Spleen (tissue), 11 donors: ENCODE measurements at regions not wholly inside any gene's neighbourhood (a gene's known extent, or its start where the extent isn't known, plus 50 kb on each side); places are given as distances from the start of the nearest gene placed in this dataset.
"Not testable (repeated sequence)": the region's sequence is repeated elsewhere in the genome, so short reads cannot be mapped to it uniquely, and the experiment has no call there.

Source experiments
- DNase-seq: peaks from one replicate; pipeline ENCODE4 v3.0.0-alpha.2; 2020
- H3K27ac ChIP-seq, 8 donors: fragments of 200-600 bp; sonication (generic) in 7 of 8; 1 replicate in 4 of 8; 2 replicates in 4 of 8; pipeline versions ENCODE4 v1.5.0 to v1.8.0; 2016 to 2021; ENCODE audit warnings: inconsistent platforms in 4 of 8, mild to moderate bottlenecking in 4 of 8, moderate library complexity in 1 of 8
- H3K27me3 ChIP-seq, 7 donors: fragments of 200-600 bp; sonication (generic) in 6 of 7; replicated peaks in 1 of 7; 1 replicate in 4 of 7; 2 replicates in 3 of 7; pipeline versions ENCODE4 v1.5.0 to v1.8.0; 2016 to 2021; ENCODE audit warnings: inconsistent platforms in 3 of 7, mild to moderate bottlenecking in 1 of 7
- H3K36me3 ChIP-seq, 6 donors: fragments of 200-600 bp; sonication (generic) in 5 of 6; 1 replicate in 4 of 6; 2 replicates in 2 of 6; pipeline versions ENCODE4 v1.5.0 to v1.8.0; 2016 to 2021; ENCODE audit warnings: inconsistent platforms in 2 of 6
- H3K4me1 ChIP-seq, 6 donors: fragments of 200-600 bp; sonication (generic) in 5 of 6; 1 replicate in 3 of 6; 2 replicates in 3 of 6; pipeline versions ENCODE4 v1.5.0 to v1.8.0; 2016 to 2021; ENCODE audit warnings: inconsistent platforms in 3 of 6
- H3K4me3 ChIP-seq, 8 donors: fragments of 200-600 bp; sonication (generic) in 7 of 8; 1 replicate in 4 of 8; 2 replicates in 4 of 8; pipeline versions ENCODE4 v1.5.0 to v1.8.0; 2016 to 2021; ENCODE audit warnings: inconsistent platforms in 4 of 8, mild to moderate bottlenecking in 4 of 8, moderate library complexity in 2 of 8
- H3K9me3 ChIP-seq, 8 donors: fragments of 200-600 bp; sonication (generic) in 7 of 8; 1 replicate in 4 of 8; 2 replicates in 4 of 8; pipeline versions ENCODE4 v1.5.0 to v1.8.0; 2016 to 2021; ENCODE audit warnings: inconsistent platforms in 4 of 8
- POLR2A ChIP-seq, 3 donors: fragments of 450-650 bp; IDR thresholded peaks; one replicate each; pipeline ENCODE4 v1.5.1; 2017; ENCODE audit warnings: antibody characterized with exemption in 3 of 3, mild to moderate bottlenecking in 1 of 3
- POLR2AphosphoS5 ChIP-seq, 3 donors: sonication (generic); formaldehyde crosslinking; IDR thresholded peaks; one replicate each; pipeline ENCODE4 v1.5.1; 2017; ENCODE audit warnings: antibody characterized with exemption in 3 of 3
- WGBS, 5 donors: extraction: QIAGEN DNeasy Blood & Tissue Kit in 3 of 5; methylation state at CpG; one replicate each; pipeline versions ENCODE4 v1.1.5 to v1.1.7; 2013 to 2018; 5-methylcytosine and 5-hydroxymethylcytosine counted together
- intact Hi-C: fragments of 100-400 bp; cut with DNase I; formaldehyde crosslinking; loops from one replicate; pipeline ENCODE4 v1.15.0; 2023; ENCODE audit warnings: low total_unique reads
- TF ChIP-seq, protein P1 (sequence below), 11 experiments: fragments of 200-600 bp in 7 of 11; fragments of 450-650 bp in 4 of 11; sonication (generic) in 4 of 11; IDR thresholded peaks in 8 of 11; conservative IDR thresholded peaks in 3 of 11; 1 replicate in 7 of 11; 2 replicates in 4 of 11; pipeline versions ENCODE4 v1.4.0 to v1.8.0; 2016 to 2021; ENCODE audit warnings: antibody characterized with exemption in 11 of 11, inconsistent platforms in 4 of 11, mild to moderate bottlenecking in 1 of 11
- donor health status: healthy with polysubstance abuse.
- donor health status: DM: no; HTN: no; CAD: no; lungs with moderate emphysema.
- donor health status: DM: no; HTN: no; CAD: no.
- donor health status: Bipolar disorder and iron deficiency.
- donor health status: healthy.
- donor health status: DM: no; HTN: no; CAD: no.
- donor health status: DM: yes; HTN: yes; CAD: no.

DNA sequence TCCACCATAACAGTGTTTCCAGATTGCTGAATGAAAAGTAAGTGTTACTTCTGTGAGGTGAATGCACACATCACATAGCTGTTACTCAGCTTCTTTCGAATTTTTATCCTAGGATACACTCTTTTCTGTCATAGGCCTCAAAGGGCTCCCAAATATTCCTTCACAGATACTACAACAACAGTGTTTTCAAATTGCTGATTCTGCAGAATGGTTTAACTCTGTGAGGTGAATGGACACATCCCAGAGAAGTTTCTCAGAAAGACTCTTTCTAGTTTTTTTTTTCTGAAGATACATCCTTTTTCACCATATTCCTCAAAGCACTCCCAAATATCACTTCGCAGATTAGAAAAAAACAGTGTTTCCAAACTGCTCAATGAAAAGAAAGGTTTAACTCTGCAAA, 221.1 kb downstream of the OR4A5 start:
- no peak overlapping the region for H3K27ac ChIP-seq

GRCh38 chr11:54930930-54931329, 224.3 kb downstream of the OR4A5 start:
- no peaks in the 10 kb centered on the region for H3K4me1 ChIP-seq
- WGBS, 5 donors, result 30 to 41% (median 33%) methylated on average over 2 of the region's 2 CpGs
- H3K36me3 ChIP-seq, result no peaks in the 10 kb centered on the region
- TF ChIP-seq POLR2A (IDR thresholded peaks at IDR 0.05), result no peak
- TF ChIP-seq POLR2AphosphoS5 (IDR thresholded peaks at IDR 0.05), result no peak
- TF ChIP-seq, protein P1, sequence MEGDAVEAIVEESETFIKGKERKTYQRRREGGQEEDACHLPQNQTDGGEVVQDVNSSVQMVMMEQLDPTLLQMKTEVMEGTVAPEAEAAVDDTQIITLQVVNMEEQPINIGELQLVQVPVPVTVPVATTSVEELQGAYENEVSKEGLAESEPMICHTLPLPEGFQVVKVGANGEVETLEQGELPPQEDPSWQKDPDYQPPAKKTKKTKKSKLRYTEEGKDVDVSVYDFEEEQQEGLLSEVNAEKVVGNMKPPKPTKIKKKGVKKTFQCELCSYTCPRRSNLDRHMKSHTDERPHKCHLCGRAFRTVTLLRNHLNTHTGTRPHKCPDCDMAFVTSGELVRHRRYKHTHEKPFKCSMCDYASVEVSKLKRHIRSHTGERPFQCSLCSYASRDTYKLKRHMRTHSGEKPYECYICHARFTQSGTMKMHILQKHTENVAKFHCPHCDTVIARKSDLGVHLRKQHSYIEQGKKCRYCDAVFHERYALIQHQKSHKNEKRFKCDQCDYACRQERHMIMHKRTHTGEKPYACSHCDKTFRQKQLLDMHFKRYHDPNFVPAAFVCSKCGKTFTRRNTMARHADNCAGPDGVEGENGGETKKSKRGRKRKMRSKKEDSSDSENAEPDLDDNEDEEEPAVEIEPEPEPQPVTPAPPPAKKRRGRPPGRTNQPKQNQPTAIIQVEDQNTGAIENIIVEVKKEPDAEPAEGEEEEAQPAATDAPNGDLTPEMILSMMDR (IDR thresholded peaks at IDR 0.05 in 8 of 11, conservative IDR thresholded peaks at IDR 0.05 in 3 of 11), result no peak
- no peaks in the 10 kb centered on the region for H3K27me3 ChIP-seq
- DNase-seq, result no peak
- no peak overlapping the region for H3K27ac ChIP-seq
- H3K9me3 ChIP-seq, result peaks cover 15 to 100% (median 100%) of the 10 kb centered on the region in 8 donors
- intact Hi-C loops, result no loop called here
- H3K4me3 ChIP-seq, result no peak overlapping the region

More for the DNA sequence above, 221.1 kb downstream of the OR4A5 start:
- no peak overlapping the region for H3K4me3 ChIP-seq
- no peaks in the 10 kb centered on the region for H3K4me1 ChIP-seq
- intact Hi-C loops, result no loop called here
- H3K27me3 ChIP-seq, result no peaks in the 10 kb centered on the region
- DNase-seq, result no peak
- TF ChIP-seq POLR2A (IDR thresholded peaks at IDR 0.05) (no peak), POLR2AphosphoS5 (IDR thresholded peaks at IDR 0.05) (no peak)
- TF ChIP-seq, protein P1 (IDR thresholded peaks at IDR 0.05 in 8 of 11, conservative IDR thresholded peaks at IDR 0.05 in 3 of 11), result no peak
- peaks cover 9 to 100% (median 100%) of the 10 kb centered on the region in 8 donors for H3K9me3 ChIP-seq
- 57 to 62% (median 59%) methylated on average over 2 of the region's 2 CpGs for WGBS, 5 donors
- H3K36me3 ChIP-seq, result no peaks in the 10 kb centered on the region

- H3K4me1 ChIP-seq, result no peaks in the 10 kb centered on the region
- peaks cover 5 to 84% (median 78%) of the 10 kb centered on the region in 8 donors for H3K9me3 ChIP-seq
- no peak for DNase-seq
- intact Hi-C loops, result no loop called here
- H3K36me3 ChIP-seq, result no peaks in the 10 kb centered on the region
- H3K27me3 ChIP-seq, result no peaks in the 10 kb centered on the region
- H3K27ac ChIP-seq, result no peak overlapping the region
- TF ChIP-seq, protein P1 (IDR thresholded peaks at IDR 0.05 in 8 of 11, conservative IDR thresholded peaks at IDR 0.05 in 3 of 11), result no peak
- TF ChIP-seq POLR2AphosphoS5 (IDR thresholded peaks at IDR 0.05) (no peak), POLR2A (IDR thresholded peaks at IDR 0.05) (no peak)
- H3K4me3 ChIP-seq, result no peak overlapping the region
Measured at GRCh38 chr11:54944211-54944610, 237.6 kb downstream of the OR4A5 start.

DNA sequence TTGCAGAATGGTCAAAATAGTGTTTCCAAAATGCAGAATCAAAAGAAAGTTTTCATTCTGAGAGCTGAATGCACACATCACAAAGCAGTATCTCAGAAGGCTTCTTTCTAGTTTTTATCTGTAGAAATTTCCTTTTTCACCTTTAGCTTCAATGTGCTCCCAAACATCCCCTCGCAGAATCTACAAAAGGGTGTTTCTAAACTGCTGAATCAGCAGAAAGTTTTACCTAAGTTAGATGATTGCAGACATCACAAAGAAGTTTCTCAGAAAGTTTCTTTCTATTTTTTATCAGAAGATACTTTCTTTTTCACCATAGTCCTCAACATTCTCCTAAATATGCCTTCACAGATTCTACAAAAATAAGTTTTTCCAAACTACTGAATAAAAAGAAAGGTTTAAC, 239.8 kb downstream of the OR4A5 start:
- TF ChIP-seq POLR2AphosphoS5 (IDR thresholded peaks at IDR 0.05), result no peak
- no peak for TF ChIP-seq POLR2A (IDR thresholded peaks at IDR 0.05)
- TF ChIP-seq, protein P1 (IDR thresholded peaks at IDR 0.05 in 8 of 11, conservative IDR thresholded peaks at IDR 0.05 in 3 of 11), result no peak
- no peaks in the 10 kb centered on the region for H3K27me3 ChIP-seq
- peaks cover 5 to 64% (median 57%) of the 10 kb centered on the region in 8 donors for H3K9me3 ChIP-seq
- 72 to 90% (median 79%) methylated on average over 1 of the region's 1 CpG for WGBS, 5 donors
- no peak overlapping the region for H3K27ac ChIP-seq
- no peaks in the 10 kb centered on the region for H3K4me1 ChIP-seq
- H3K36me3 ChIP-seq, result no peaks in the 10 kb centered on the region
- intact Hi-C loops, result no loop called here
- H3K4me3 ChIP-seq, result no peak overlapping the region
- DNase-seq, result no peak

DNA sequence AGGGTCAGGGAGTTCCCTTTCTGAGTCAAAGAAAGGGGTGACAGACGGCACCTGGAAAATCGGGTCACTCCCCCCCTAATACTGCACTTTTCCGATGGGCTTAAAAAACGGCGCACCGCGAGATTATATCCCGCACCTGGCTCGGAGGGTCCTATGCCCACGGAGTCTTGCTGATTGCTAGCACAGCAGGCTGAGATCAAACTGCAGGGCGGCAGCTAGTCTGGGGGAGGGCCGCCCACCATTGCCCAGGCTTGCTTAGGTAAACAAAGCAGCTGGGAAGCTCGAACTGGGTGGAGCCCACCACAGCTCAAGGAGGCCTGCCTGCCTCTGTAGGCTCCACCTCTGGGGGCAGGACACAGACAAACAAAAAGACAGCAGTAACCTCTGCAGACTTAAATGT, 240.5 kb downstream of the OR4A5 start:
- H3K36me3 ChIP-seq, H3K27ac ChIP-seq, H3K4me1 ChIP-seq, H3K27me3 ChIP-seq, H3K4me3 ChIP-seq, DNase-seq, intact Hi-C loops: not testable (repeated sequence)
- 71 to 83% (median 78%) methylated on average over 10 to 13 of the region's 13 CpGs for WGBS, 5 donors
- peaks cover 0 to 62% (median 51%) of the 10 kb centered on the region in 8 donors for H3K9me3 ChIP-seq
